HUES48 (cell line): ENCODE measurements at regions not wholly inside any gene's neighbourhood (a gene's known extent, or its start where the extent isn't known, plus 50 kb on each side); places are given as distances from the start of the nearest gene placed in this dataset.

Source experiments
- H3K27ac ChIP-seq: one replicate; pipeline ENCODE4 v1.7.0; 2013; ENCODE audit warnings: low read depth, low read length, inconsistent platforms
- H3K27me3 ChIP-seq: 2 replicates; pipeline ENCODE4 v1.6.1; 2013; ENCODE audit warnings: mild to moderate bottlenecking, low read length; ENCODE audit not compliant: control insufficient read depth, insufficient read depth
- H3K36me3 ChIP-seq: 2 replicates; pipeline ENCODE4 v1.6.1; 2013; ENCODE audit warnings: low read length; ENCODE audit not compliant: control insufficient read depth, insufficient read depth
- H3K4me1 ChIP-seq: 2 replicates; pipeline ENCODE4 v1.6.1; 2013; ENCODE audit warnings: mild to moderate bottlenecking, low read length; ENCODE audit not compliant: control insufficient read depth, insufficient read depth
- H3K4me3 ChIP-seq: 2 replicates; pipeline ENCODE4 v1.5.1; 2013; ENCODE audit warnings: mild to moderate bottlenecking, low read depth, low read length
- H3K9ac ChIP-seq: 2 replicates; pipeline ENCODE4 v1.6.1; 2013; ENCODE audit warnings: mild to moderate bottlenecking, low read depth, low read length, moderate library complexity
- H3K9me3 ChIP-seq: 2 replicates; pipeline ENCODE4 v1.6.1; 2013; ENCODE audit warnings: low read length; ENCODE audit not compliant: control insufficient read depth, insufficient read depth

DNA sequence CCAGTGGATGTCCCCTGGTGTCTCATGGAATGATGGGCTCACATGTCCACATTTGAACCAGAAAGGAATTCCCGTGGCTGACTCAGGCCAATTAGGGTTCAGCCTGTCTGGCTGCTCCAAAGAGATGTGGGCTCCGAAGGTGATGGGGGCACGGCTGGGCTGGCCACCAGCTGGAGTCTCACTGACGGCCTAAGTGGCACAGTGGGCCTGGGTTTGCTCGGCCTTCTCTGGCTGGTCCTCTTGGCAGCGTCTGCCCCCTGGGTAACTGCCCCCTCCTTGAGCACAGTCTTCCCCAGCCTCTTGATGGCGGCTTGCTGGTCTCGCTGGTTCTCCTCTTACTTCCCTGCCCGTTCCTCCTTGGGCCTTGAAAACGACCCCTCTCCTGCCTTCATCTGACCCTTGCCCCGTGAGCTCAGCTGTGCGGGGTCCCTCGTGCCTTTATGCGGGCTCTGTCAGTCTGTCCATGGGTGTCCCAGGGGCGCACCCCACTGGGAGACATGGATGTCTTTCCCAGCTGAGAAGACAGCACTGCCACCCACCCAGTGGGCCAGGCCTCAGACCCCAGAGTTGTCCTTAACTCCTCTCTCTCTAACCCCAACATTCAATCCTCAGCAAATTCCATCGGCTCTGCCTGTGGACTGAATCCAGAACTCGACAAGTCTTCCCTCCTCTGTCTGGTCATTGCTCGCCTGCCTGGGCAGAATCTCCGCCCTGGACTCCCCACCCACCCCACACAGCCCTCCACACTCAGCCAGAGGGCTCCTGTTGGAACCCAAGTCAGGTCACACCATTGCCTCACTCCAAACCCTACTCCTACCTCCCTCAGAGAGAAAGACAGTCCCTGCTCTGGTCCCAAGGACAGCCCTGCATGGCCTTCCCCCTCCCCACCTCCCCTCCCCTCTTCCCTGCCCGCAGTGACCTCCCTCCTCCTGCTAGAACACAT is 78.7 kb downstream of the CEBPB start:
- no peaks in the 10 kb centered on the region for H3K9me3 ChIP-seq
- H3K9ac ChIP-seq = no peak overlapping the region
- H3K27ac ChIP-seq = no peak overlapping the region
- H3K4me1 ChIP-seq = peaks cover 14% of the 10 kb centered on the region
- H3K36me3 ChIP-seq = no peaks in the 10 kb centered on the region
- no peak overlapping the region for H3K4me3 ChIP-seq
- H3K27me3 ChIP-seq = no peaks in the 10 kb centered on the region

DNA sequence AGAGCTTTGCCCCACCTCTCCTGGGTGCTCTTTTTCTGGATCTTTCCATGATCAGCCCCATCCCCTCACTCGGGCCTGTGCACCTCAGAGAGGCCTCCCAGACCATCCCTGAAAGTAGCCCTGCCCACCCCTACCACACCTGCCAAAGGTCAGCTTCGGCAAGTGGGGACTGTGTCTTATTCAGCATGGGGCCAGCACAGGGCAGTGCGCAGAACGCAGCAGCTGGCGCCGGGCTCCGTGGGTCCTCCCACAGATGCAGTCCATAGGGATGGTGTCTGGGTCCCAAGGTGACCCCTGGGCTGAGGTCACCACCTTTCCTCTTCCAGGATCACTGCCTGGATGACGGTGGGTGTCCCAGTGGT is 79.4 kb downstream of the CEBPB start:
- no peak overlapping the region for H3K4me3 ChIP-seq
- H3K4me1 ChIP-seq = peaks cover 14% of the 10 kb centered on the region
- H3K27me3 ChIP-seq = no peaks in the 10 kb centered on the region
- no peaks in the 10 kb centered on the region for H3K36me3 ChIP-seq
- H3K9me3 ChIP-seq = no peaks in the 10 kb centered on the region
- no peak overlapping the region for H3K27ac ChIP-seq
- H3K9ac ChIP-seq = no peak overlapping the region

DNA sequence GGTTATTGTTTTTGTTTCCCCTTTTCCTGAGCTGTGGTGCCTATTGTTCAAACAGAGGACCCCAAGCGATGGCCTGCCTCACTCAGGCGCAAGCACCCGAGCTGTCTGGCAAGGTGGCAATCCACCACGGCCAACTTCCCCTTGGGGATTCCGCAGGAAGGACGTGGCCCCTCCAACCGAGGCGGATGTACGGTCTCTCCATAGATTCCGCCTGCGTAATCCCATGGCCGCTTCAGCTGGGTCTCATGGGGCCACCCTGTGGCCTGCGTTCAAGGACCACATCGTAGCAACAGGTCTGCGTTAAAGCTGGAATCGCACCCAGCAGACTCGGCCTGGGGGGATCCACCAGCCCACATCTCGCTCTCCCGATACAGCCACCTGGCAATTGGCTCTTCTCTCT is 79.9 kb downstream of the CEBPB start:
- no peaks in the 10 kb centered on the region for H3K9me3 ChIP-seq
- H3K27ac ChIP-seq = no peak overlapping the region
- H3K27me3 ChIP-seq = no peaks in the 10 kb centered on the region
- H3K36me3 ChIP-seq = no peaks in the 10 kb centered on the region
- peaks cover 14% of the 10 kb centered on the region for H3K4me1 ChIP-seq
- no peak overlapping the region for H3K4me3 ChIP-seq
- H3K9ac ChIP-seq = no peak overlapping the region

- Histone ChIP-seq H3K27ac (no peak overlapping the region), H3K4me3 (no peak overlapping the region), H3K36me3 (no peaks in the 10 kb centered on the region), H3K9ac (no peak overlapping the region), H3K27me3 (no peaks in the 10 kb centered on the region), H3K9me3 (no peaks in the 10 kb centered on the region), H3K4me1 (peaks cover 14% of the 10 kb centered on the region)
Observed at GRCh38 chr20:50271176-50271575, 80.5 kb downstream of the CEBPB start.

DNA sequence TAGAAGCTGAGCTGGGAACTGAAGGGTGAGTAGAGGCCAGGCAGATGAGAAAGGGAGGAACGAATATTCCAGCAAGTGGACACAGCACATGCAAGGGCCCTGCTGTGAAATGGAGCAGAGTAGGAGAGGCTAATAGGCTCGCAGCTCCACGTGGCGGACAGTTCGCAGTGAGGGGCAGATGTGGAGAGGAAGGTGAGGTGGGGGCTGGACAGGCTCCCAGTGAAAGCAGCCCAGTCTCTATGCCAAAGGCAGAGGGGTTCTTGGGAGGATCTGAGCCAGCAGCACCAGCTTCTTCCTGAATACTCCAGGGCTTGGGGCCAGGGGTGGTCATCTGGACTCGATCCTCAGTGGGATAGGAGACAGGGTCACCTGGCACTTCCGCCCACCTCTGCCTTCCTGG is 81.0 kb downstream of the CEBPB start:
- Histone ChIP-seq H3K4me1 (peaks cover 14% of the 10 kb centered on the region), H3K9me3 (no peaks in the 10 kb centered on the region), H3K27me3 (no peaks in the 10 kb centered on the region), H3K4me3 (no peak overlapping the region), H3K36me3 (no peaks in the 10 kb centered on the region), H3K27ac (no peak overlapping the region), H3K9ac (no peak overlapping the region)

- Histone ChIP-seq H3K27ac (no peak overlapping the region), H3K4me1 (peaks cover 12% of the 10 kb centered on the region), H3K9me3 (no peaks in the 10 kb centered on the region), H3K27me3 (no peaks in the 10 kb centered on the region), H3K9ac (no peak overlapping the region), H3K4me3 (no peak overlapping the region), H3K36me3 (no peaks in the 10 kb centered on the region)
Observed at GRCh38 chr20:50272030-50272723, 81.5 kb downstream of the CEBPB start.

- Histone ChIP-seq H3K27me3 (no peaks in the 10 kb centered on the region), H3K9me3 (no peaks in the 10 kb centered on the region), H3K4me1 (peaks cover 5% of the 10 kb centered on the region; the same call in 1 of the 2 replicates), H3K4me3 (no peak overlapping the region), H3K9ac (no peak overlapping the region), H3K36me3 (no peaks in the 10 kb centered on the region), H3K27ac (no peak overlapping the region)
Observed at GRCh38 chr20:50272724-50273446, 82.3 kb downstream of the CEBPB start.

DNA sequence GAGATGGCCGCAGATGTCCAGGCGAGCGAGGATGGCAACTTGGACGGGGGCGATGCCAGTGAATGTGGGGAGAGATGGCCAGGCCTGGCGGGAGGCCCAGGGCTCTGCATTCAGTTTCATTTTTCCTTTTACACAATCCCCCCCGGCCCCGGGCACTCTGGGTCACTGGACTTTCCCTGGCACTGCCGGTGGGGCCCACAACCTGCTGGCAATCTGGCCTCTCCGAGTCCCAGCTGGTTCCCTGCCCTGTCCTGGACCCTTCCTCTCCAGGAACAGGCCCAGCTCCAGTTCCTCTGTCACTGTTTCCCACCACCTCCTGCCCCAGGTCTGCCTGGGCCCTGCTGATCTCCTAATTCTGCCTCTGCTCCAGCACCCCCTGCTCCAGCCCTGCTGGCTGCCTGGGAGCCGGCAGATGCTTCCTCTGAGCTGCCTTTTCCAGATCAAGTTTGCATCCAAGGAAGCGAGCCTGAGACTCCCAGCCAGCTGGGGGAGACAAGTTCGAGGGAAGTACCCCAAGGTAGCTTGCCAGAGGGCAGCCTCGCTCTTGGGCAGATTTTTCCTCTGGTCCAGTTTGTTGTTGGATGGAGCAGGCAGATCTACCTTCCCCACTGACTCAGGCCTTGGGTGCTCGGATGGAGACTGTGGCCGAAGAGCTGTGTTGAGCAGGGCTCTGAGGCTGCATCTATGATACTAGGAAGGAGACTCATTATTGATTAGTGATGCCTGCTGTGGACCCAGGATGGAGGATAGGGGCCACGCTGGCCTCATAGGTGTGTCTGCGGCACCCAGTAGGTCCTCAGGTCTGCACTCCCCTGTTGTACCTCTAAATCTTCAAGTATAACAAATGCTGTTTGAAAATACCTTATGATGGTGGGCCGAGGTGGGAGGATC is 83.2 kb downstream of the CEBPB start:
- Histone ChIP-seq H3K36me3 (no peaks in the 10 kb centered on the region), H3K9me3 (no peaks in the 10 kb centered on the region), H3K27me3 (no peaks in the 10 kb centered on the region), H3K4me3 (no peak overlapping the region), H3K9ac (no peak overlapping the region), H3K27ac (no peak overlapping the region), H3K4me1 (no peaks in the 10 kb centered on the region)

- Histone ChIP-seq H3K9ac (no peak overlapping the region), H3K4me1 (no peaks in the 10 kb centered on the region), H3K27ac (no peak overlapping the region), H3K4me3 (no peak overlapping the region), H3K27me3 (no peaks in the 10 kb centered on the region), H3K9me3 (no peaks in the 10 kb centered on the region), H3K36me3 (no peaks in the 10 kb centered on the region)
Observed at GRCh38 chr20:50274570-50275430, 84.2 kb downstream of the CEBPB start.
